ENCODE measurements at regions not wholly inside any gene's neighbourhood (a gene's known extent, or its start where the extent isn't known, plus 50 kb on each side); places are given as distances from the start of the nearest gene placed in this dataset.
A peak's percentile ranks its signal among the peaks of the same experiment; 100 is the strongest.
"Not testable (repeated sequence)": the region's sequence is repeated elsewhere in the genome, so short reads cannot be mapped to it uniquely, and the experiment has no call there.

- peak; percentile 70 for DNase-seq
These were observed 403.5 kb upstream of the ST8SIA4 start for GRCh38 chr5:101306391-101307137.

GRCh38 chr5:101296477-101296876, 393.4 kb upstream of the ST8SIA4 start:
- DNase-seq: no peak

GRCh38 chr5:101292199-101292598, 389.1 kb upstream of the ST8SIA4 start:
- DNase-seq: peak; percentile 62

GRCh38 chr5:101290761-101291160, 387.7 kb upstream of the ST8SIA4 start:
- DNase-seq: not testable (repeated sequence)

DNA sequence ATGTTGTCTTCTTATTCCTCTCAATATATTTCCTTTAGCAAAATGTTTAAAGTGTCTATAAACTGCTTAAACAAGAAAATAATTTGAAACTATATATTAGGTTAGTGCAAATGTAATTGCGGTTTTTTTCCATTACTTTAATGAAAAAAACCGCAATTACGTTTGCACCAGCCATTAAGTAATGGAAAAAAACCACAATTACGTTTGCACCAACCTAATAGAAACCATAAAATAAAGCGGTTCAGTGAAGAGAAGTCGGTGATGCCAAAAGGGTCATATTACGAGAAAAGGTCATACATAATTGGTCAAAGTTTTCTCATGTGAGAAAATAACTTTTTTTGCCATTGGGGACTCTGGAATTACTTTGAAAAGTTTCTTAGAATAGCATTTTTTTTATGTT, 385.6 kb upstream of the ST8SIA4 start:
- no peak for DNase-seq

DNA sequence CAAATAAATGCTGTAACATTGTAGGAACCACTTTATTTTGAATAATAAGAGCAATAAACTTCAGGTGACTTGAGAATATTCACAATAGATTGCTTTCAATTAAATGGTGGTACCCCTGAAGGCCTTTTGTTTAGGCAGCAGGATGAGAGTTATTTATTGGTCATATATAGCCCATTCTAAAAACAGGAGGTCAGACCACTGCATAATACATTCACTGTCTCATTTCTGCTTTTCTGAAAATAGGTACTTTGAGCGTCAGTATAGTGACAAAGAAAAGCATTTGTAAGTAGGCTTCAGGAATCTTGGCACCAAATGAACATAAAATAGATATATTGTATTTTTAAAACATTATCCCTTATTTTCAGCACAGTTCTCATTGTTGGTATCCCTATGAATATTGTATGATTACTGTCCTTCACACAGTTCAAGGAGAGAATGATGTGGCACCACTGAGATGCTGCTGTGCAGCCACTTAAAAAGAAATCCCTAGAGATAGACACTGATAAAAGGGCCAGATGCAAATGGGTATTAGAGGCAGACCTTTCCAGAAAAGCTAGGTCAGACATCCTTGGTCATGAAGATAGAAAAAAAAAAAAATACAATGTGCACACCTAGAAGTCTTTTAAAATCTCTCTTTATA, 381.8 kb upstream of the ST8SIA4 start:
- DNase-seq: no peak

DNA sequence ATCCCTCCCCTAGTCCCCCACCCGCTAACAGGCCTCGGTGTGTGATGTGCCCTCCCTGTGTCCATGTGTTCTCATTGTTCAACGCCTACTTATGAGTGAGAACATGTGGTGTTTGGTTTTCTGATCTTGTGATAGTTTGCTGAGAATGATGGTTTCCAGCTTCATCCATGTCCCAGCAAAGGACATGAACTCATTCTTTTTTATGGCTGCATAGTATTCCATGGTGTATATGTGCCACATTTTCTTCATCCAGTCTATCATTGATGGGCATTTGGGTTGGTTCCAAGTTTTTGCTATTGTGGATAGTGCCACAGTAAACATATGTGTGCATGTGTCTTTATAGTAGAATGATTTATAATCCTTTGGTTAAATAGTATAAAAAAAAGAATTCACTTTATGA, 380.9 kb upstream of the ST8SIA4 start:
- not testable (repeated sequence) for DNase-seq

DNA sequence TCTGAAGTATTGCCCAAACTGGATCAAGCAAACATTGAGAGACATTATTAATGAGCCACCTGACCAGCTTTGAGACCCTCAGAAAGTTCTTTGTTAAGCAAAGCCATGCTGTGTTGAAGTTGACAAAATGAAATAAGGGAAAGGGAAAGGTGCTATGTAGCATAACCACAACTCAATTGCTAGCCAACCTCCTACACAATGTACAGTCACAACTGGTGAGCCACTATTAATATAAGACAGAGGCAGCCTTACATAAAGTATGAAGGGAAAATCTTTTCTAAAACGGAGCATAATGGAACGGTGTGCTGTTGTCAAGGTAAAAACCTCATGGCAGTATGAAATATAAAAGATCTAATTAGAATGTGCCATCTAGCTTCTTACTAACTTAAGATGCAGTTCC, 375.8 kb upstream of the ST8SIA4 start:
- DNase-seq: no peak

- DNase-seq: no peak
These were observed 375.1 kb upstream of the ST8SIA4 start for GRCh38 chr5:101278011-101278687.

GRCh38 chr5:101271945-101272344, 368.9 kb upstream of the ST8SIA4 start:
- no peak for DNase-seq

GRCh38 chr5:101271416-101271815, 368.3 kb upstream of the ST8SIA4 start:
- peak; percentile 27 for DNase-seq

GRCh38 chr5:101260857-101261256, 357.8 kb upstream of the ST8SIA4 start:
- no peak for DNase-seq

GRCh38 chr5:101253096-101253495, 350.0 kb upstream of the ST8SIA4 start:
- DNase-seq: no peak

- DNase-seq: no peak
These were observed 341.5 kb upstream of the ST8SIA4 start for GRCh38 chr5:101244621-101245020.

DNA sequence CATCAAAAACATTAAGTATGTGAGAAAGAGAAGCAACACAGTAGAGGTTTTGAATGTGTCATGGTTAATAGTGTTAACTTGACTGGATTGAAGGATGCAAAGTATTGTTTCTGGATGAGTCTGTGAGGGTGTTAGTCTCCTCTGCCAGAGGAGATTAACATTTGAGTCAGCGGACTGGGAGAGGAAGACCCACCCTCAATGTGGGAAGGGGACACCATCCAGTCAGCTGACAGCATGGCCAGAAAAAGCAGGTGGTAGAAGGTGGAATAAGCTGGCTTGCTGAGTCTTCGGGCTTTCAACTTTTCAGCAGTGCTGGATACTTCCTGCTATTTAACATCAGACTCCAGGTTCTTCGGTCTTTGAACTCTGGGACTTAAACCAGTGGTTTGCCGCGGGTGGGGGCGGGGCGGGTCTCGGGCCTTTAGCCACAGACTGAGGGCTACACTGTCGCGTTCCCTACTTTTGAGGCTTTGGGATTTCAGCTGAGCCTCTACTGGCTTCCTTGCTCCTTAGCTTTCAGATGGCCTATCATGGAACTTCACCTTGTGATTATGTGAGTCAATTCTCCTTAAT, 309.9 kb upstream of the ST8SIA4 start:
- DNase-seq: no peak

GRCh38 chr5:101206534-101206933, 303.5 kb upstream of the ST8SIA4 start:
- DNase-seq: no peak

DNA sequence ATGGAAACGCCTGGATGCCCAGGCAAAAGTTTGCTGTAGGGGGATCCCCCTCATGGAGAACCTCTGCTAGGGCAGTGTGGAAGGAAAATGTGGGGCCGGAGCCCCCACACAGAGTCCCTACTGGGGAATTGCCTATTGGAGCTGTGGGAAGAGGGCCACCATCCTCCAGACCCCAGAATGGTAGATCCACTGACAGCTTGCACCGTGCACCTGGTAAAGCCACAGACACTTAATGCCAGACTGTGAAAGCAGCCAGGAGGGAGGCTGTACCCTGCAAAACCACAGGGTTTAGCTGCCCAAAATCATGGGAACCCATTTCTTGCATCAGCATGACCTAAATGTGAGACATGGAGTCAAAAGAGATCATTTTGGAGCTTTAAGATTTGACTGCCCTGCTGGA, 302.0 kb upstream of the ST8SIA4 start:
- not testable (repeated sequence) for DNase-seq

DNA sequence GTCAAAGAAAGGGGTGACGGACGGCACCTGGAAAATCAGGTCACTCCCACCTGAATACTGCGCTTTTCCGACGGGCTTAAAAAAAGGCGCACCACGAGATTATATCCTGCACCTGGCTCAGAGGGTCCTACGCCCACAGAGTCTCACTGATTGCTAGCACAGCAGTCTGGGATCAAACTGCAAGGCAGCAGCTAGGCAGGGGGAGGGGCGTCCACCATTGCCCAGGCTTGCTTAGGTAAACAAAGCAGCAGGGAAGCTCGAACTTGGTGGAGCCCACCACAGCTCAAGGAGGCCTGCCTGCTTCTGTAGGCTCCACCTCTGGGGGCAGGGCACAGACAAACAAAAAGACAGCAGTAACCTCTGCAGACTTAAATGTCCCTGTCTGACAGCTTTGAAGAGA, 277.3 kb upstream of the ST8SIA4 start:
- DNase-seq: not testable (repeated sequence)

DNA sequence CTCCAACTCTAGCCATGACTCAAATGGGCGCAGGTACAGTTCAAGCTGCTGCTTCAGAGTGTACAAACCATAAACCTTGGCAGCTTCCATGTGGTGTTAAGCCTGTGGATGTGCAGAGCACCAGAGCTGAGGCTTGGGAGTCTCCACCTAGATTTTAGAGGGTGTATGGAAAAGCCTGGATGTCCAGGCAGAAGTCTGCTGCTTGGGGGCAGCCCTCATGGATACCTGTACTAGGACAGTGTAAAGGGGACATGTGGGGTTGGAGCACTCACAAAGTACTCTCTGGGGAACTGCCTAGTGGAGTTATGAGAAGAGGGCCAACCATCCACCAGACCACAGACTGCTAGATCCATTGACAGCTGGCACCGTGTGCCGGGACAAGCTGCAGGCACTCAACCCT, 273.5 kb upstream of the ST8SIA4 start:
- DNase-seq: no peak

GRCh38 chr5:101174981-101175380, 271.9 kb upstream of the ST8SIA4 start:
- DNase-seq: no peak

DNA sequence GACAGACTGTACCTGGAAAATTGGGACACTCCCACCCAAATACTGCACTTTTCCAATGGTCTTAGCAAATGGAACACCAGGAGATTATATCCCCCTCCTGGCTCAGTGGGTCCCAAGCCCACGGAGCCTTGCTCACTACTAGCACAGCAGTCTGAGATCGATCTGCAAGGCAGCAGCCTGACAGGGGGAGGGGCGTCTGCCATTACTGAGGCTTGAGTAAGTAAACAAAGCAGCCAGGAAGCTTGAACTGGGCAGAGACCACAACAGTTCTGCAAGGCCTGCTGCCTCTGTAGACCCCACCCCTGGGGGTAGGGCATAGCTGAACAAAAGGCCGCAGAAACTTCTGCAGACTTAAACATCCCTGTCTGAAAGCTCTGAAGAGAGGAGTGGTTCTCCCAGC, 260.0 kb upstream of the ST8SIA4 start:
- no peak for DNase-seq

DNA sequence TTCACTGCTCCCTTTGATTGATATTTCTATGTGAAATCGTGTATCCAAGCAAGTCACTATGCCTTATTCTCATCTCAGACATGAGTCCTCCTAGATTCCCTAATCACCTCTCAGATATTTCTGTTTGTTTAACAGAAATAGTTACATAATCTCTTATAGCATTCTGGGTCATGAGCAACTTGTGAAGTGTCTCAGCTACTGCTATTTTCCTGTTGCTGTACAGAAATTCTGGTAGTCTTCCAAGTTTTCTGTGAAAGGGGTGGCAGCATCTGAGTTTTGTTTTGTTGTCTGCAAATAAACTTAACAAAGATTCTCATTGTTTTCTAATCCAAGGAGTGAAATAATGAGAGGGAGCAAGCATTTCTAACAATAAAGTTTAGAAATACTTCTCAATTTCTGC, 256.9 kb upstream of the ST8SIA4 start:
- DNase-seq: no peak

DNA sequence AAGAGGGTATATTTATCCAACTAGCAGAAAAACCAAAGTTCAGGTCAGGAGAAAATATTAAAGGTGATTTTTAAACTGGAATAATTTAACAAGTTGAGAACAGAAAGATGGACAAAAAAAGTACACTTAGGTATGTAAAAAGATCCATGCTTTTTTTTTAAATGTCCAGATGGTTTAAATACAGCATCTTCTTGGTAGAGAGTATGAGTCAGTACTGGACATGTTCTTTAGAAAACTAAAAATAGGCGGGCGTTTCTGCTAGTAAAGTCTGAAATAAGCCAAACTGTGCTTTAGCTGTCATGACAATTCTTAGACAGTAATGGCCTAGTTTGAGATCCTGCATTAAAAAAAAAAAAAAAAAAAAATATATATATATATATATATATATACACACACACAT, 255.9 kb upstream of the ST8SIA4 start:
- no peak for DNase-seq

GRCh38 chr5:101153526-101153925, 250.4 kb upstream of the ST8SIA4 start:
- DNase-seq: no peak
